Activated CD8-positive, alpha-beta T cell treated with anti-CD3 and anti-CD28 coated beads for 36 hours (primary cell): ENCODE measurements at regions not wholly inside any gene's neighbourhood (a gene's known extent, or its start where the extent isn't known, plus 50 kb on each side); places are given as distances from the start of the nearest gene placed in this dataset.

Source experiments
- ATAC-seq: fragments of 200-7000 bp; cut with Tn5 transposase; one replicate; pipeline ENCODE4 v1.10.0; 2021; ENCODE audit warnings: mild to moderate bottlenecking, moderate library complexity
- CTCF ChIA-PET: fragments of 350-600 bp; sonication (Branson Sonifier 250); formaldehyde crosslinking; loops from one replicate; lab custom pipeline; 2021; ENCODE audit warnings: antibody characterized with exemption; lab: Charles Lee
- POLR2A ChIA-PET: fragments of 350-600 bp; sonication (Branson Sonifier 250); formaldehyde crosslinking; loops from one replicate; lab custom pipeline; 2021; ENCODE audit warnings: antibody characterized with exemption; lab: Charles Lee
- DNase-seq: peaks from one replicate; pipeline ENCODE4 v3.0.0-alpha.2; 2020
- H3K27ac Mint-ChIP-seq: one replicate; pipeline ENCODE4 v1.8.0; 2021; ENCODE audit warnings: mild to moderate bottlenecking, mixed read lengths
- H3K27me3 Mint-ChIP-seq: one replicate; pipeline ENCODE4 v1.8.0; 2021; ENCODE audit warnings: mixed read lengths
- H3K36me3 Mint-ChIP-seq: one replicate; pipeline ENCODE4 v1.8.0; 2021; ENCODE audit warnings: low read depth, mixed read lengths
- H3K4me1 Mint-ChIP-seq: one replicate; pipeline ENCODE4 v1.8.0; 2021; ENCODE audit warnings: low read depth, mixed read lengths
- H3K4me3 Mint-ChIP-seq: one replicate; pipeline ENCODE4 v1.8.0; 2021; ENCODE audit warnings: mild to moderate bottlenecking, moderate library complexity, mixed read lengths
- H3K9me3 Mint-ChIP-seq: one replicate; pipeline ENCODE4 v1.8.0; 2021; ENCODE audit warnings: mixed read lengths
- intact Hi-C: fragments of 100-400 bp; cut with micrococcal nuclease; formaldehyde crosslinking; loops from one replicate; pipeline ENCODE4 v1.10.0; 2022
- TF ChIP-seq, protein P1 (sequence below): fragments of 200-600 bp; IDR thresholded peaks from one replicate; pipeline ENCODE4 v1.8.0; 2022; ENCODE audit warnings: antibody characterized with exemption, mild to moderate bottlenecking

DNA sequence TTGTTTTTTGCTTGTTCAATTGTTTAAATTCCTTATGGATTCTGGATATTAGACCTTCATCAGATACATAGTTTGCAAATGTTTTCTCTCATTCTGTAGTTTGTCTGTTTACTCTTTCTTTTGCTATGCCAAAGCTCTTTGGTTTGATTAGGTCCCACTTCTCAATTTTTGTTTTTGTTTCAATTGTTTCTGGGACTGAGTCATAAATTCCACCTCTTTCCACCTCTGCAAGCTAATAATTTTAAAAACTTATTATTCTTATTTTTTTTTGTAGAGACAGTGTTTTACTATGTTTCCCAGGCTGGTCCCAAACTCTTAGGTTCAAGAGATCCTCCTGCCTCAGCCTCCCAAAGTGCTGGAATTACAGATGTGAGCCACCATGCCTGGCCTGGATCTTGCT is 226.8 kb upstream of the GPRIN3 start:
- H3K27me3 Mint-ChIP-seq, result peaks cover 23% of the 10 kb centered on the region
- intact Hi-C loops, result no loop called here

DNA sequence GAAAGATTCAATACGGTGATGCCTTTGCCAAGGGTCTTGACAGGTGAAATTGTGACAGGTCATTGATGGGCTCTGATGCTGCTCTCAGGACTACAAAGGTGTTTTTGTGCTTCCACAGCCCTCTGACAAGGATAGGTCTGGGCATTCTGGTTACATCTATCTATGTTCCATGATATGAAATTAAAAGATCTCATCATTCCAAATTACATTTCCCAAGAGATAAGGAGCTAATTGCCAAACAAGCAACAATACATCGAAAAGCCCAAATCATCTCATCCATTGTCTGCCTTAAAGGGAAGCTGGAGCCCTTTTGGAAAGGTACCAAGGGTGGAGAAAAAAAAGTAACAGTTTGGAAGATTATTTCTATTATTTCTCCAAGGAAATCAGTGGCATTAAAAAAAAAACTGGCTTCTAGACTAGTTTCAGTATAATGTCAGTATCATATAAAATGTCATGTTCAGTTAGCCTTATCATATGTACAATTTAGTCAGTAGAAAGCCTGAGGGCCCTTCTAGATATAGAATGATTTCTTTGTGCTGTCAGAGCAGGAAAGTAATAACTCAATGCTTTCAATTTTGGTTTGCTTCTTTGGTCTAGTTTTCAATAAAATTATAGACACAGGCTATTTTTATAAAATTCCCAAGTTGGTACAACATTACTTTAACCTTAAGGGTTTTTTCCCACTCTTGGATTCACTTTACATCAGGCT is 224.5 kb upstream of the GPRIN3 start:
- no peaks in the 10 kb centered on the region for H3K9me3 Mint-ChIP-seq
- ChIA-PET CTCF (no interaction called here), POLR2A (no interaction called here)
- intact Hi-C loops, result no loop called here
- DNase-seq (no peak), ATAC-seq (no peak)
- H3K36me3 Mint-ChIP-seq, result no peaks in the 10 kb centered on the region
- peaks cover 9% of the 10 kb centered on the region for H3K4me1 Mint-ChIP-seq
- peaks cover 28% of the 10 kb centered on the region for H3K27me3 Mint-ChIP-seq
- H3K4me3 Mint-ChIP-seq, result no peak overlapping the region
- TF ChIP-seq, protein P1, sequence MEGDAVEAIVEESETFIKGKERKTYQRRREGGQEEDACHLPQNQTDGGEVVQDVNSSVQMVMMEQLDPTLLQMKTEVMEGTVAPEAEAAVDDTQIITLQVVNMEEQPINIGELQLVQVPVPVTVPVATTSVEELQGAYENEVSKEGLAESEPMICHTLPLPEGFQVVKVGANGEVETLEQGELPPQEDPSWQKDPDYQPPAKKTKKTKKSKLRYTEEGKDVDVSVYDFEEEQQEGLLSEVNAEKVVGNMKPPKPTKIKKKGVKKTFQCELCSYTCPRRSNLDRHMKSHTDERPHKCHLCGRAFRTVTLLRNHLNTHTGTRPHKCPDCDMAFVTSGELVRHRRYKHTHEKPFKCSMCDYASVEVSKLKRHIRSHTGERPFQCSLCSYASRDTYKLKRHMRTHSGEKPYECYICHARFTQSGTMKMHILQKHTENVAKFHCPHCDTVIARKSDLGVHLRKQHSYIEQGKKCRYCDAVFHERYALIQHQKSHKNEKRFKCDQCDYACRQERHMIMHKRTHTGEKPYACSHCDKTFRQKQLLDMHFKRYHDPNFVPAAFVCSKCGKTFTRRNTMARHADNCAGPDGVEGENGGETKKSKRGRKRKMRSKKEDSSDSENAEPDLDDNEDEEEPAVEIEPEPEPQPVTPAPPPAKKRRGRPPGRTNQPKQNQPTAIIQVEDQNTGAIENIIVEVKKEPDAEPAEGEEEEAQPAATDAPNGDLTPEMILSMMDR, result no peak
- H3K27ac Mint-ChIP-seq, result no peak overlapping the region

More for the DNA sequence above, 226.8 kb upstream of the GPRIN3 start:
- H3K9me3 Mint-ChIP-seq, result no peaks in the 10 kb centered on the region
- POLR2A ChIA-PET, result interaction anchor here (0.7 kb wide), 1 partner anchor 16 kb away, joined by 3 read pairs; no protein-coding TSS in a partner anchor
- TF ChIP-seq, protein P1, result no peak
- DNase-seq, result no peak
- H3K4me1 Mint-ChIP-seq, result no peaks in the 10 kb centered on the region
- ATAC-seq, result no peak
- CTCF ChIA-PET, result no interaction called here
- H3K36me3 Mint-ChIP-seq, result no peaks in the 10 kb centered on the region
- H3K4me3 Mint-ChIP-seq, result no peak overlapping the region
- no peak overlapping the region for H3K27ac Mint-ChIP-seq

- no peak overlapping the region for H3K4me3 Mint-ChIP-seq
- CTCF ChIA-PET, result no interaction called here
- TF ChIP-seq, protein P1, result no peak
- no peak overlapping the region for H3K27ac Mint-ChIP-seq
- no peaks in the 10 kb centered on the region for H3K9me3 Mint-ChIP-seq
- peaks cover 38% of the 10 kb centered on the region for H3K27me3 Mint-ChIP-seq
- POLR2A ChIA-PET, result no interaction called here
- DNase-seq (peak; percentile 20), ATAC-seq (peak; percentile 30)
- no peaks in the 10 kb centered on the region for H3K36me3 Mint-ChIP-seq
- peaks cover 9% of the 10 kb centered on the region for H3K4me1 Mint-ChIP-seq
- intact Hi-C loops, result no loop called here
Observed at GRCh38 chr4:89528526-89529133, 221.0 kb upstream of the GPRIN3 start.

GRCh38 chr4:89521826-89522225 is 214.2 kb upstream of the GPRIN3 start:
- peaks cover 45% of the 10 kb centered on the region for H3K27me3 Mint-ChIP-seq
- H3K4me1 Mint-ChIP-seq, result no peaks in the 10 kb centered on the region
- no peak overlapping the region for H3K4me3 Mint-ChIP-seq
- DNase-seq (no peak), ATAC-seq (no peak)
- ChIA-PET POLR2A (no interaction called here), CTCF (interaction anchor here (1.1 kb wide), 1 partner anchor 14 kb away, joined by 3 read pairs; no protein-coding TSS in a partner anchor)
- intact Hi-C loops, result no loop called here
- TF ChIP-seq, protein P1, result no peak
- no peak overlapping the region for H3K27ac Mint-ChIP-seq
- H3K36me3 Mint-ChIP-seq, result no peaks in the 10 kb centered on the region
- no peaks in the 10 kb centered on the region for H3K9me3 Mint-ChIP-seq

DNA sequence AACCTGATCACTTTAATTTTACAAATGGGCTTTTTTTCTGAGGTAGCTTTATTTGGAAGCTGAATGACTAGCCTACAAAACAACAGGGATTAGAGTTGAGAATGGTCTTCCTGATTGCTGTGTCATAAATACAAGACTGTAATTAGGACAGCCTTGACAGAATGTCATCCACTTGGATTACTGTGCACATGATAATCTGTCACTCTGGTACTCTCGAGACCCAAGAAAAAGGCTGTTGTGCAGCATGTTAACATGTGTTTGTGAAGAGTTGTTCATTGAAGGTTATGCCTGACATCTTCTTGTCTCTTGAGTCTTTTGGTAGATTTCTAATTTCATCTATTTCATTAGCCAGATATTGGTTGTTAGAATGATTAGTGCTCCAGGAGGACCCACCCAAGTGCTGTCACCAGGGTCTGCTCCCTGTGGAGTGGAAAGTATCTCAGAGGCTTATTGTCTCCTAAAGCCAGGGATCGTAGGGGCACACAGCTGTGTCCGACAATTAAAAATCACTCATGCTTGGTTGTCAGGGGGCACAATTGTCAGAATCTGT is 212.2 kb upstream of the GPRIN3 start:
- Mint-ChIP-seq H3K4me3 (no peak overlapping the region), H3K36me3 (no peaks in the 10 kb centered on the region), H3K27me3 (peaks cover 36% of the 10 kb centered on the region), H3K4me1 (no peaks in the 10 kb centered on the region), H3K9me3 (no peaks in the 10 kb centered on the region), H3K27ac (no peak overlapping the region)
- TF ChIP-seq, protein P1, result no peak
- ChIA-PET CTCF (interaction anchor here (1.1 kb wide), 1 partner anchor 294 kb away, joined by 4 read pairs; no protein-coding TSS in a partner anchor), POLR2A (no interaction called here)
- DNase-seq, result no peak
- intact Hi-C loops, result no loop called here
- ATAC-seq, result no peak
